ENCODE measurements at regions not wholly inside any gene's neighbourhood (a gene's known extent, or its start where the extent isn't known, plus 50 kb on each side); places are given as distances from the start of the nearest gene placed in this dataset.
A peak's percentile ranks its signal among the peaks of the same experiment; 100 is the strongest.
"Not testable (repeated sequence)": the region's sequence is repeated elsewhere in the genome, so short reads cannot be mapped to it uniquely, and the experiment has no call there.

- ATAC-seq = not testable (repeated sequence)
Observed at GRCh38 chr9:85792057-85792456, 50.3 kb upstream of the AGTPBP1 start.

GRCh38 chr9:85802978-85803695 lies 61.4 kb upstream of the AGTPBP1 start:
- intact Hi-C loops (cut with DNase I); H3K27ac ChIP-seq; H3K4me3 ChIP-seq; H3K27me3 ChIP-seq (ENCODE audit: low read depth); DNase-seq; ATAC-seq; H3K36me3 ChIP-seq; H3K9me3 ChIP-seq: not testable (repeated sequence)
- H3K4me1 ChIP-seq = peaks cover 14% of the 10 kb centered on the region

More at GRCh38 chr9:85792057-85792456, 50.3 kb upstream of the AGTPBP1 start:
- DNase-seq; intact Hi-C loops (cut with DNase I); H3K9me3 ChIP-seq; H3K4me3 ChIP-seq; H3K27ac ChIP-seq; H3K27me3 ChIP-seq (ENCODE audit: low read depth); H3K36me3 ChIP-seq; H3K4me1 ChIP-seq: not testable (repeated sequence)

- Histone ChIP-seq H3K4me3 (peak overlapping the region; percentile 77), H3K36me3 (peaks cover 19% of the 10 kb centered on the region), H3K27ac (peak overlapping the region; percentile 83), H3K4me1 (peaks cover 14% of the 10 kb centered on the region)
- intact Hi-C loops (cut with DNase I); ATAC-seq; H3K9me3 ChIP-seq; H3K27me3 ChIP-seq (ENCODE audit: low read depth); DNase-seq: not testable (repeated sequence)
Observed at GRCh38 chr9:85804847-85805133, 63.0 kb upstream of the AGTPBP1 start.

DNA sequence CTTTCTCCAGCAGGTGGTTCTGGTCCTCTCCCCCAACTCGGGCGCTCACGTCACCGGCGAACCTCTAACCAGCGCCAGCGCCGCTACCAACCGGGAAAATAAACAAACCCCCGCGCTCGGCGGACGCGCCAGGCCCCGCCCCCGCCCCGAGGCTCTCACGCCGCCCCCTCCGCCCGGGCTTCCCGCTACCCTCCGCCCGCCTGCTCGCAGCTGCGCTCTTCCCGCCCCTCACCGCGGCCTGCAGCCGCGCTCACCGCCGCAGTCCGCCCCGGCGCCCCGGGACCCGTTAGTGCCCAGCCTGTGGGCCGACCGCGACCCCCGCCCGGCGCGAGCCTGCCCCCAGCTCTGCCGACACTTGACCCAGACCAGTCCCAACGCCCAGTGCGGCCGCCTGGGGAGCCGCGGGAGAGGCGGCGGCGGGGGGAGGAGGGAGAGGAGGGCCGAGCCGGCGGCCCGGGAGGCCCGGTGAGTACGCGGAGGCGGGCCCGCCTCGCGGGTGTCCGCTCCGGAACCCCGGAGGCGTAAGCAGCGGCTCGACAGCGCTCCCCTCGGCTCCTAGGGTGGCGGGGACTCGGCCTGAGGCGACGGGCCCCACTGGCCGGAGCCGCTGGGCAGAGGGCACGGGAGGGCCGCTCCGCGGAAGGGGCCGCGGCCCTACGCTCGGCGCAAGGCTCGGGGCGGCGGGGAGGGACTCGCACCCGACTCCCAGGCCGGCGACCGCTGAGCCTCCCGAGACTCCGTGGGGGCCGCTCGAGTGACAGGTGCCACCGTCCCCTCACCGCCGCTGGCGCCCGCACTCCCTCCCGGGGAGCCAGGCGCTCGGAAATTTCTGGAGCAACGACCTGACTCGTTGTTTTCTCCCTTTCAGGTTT lies 63.6 kb upstream of the AGTPBP1 start:
- DNase-seq (peak; percentile 86), ATAC-seq (peak; percentile 94 to 95)
- intact Hi-C loops (cut with DNase I); H3K27me3 ChIP-seq (ENCODE audit: low read depth); H3K9me3 ChIP-seq: not testable (repeated sequence)
- Histone ChIP-seq H3K27ac (peak overlapping the region; percentile 83), H3K4me1 (peaks cover 14% of the 10 kb centered on the region), H3K36me3 (peaks cover 19% of the 10 kb centered on the region), H3K4me3 (peak overlapping the region; percentile 77)

GRCh38 chr9:85808329-85808728 lies 66.6 kb upstream of the AGTPBP1 start:
- H3K4me3 ChIP-seq; intact Hi-C loops (cut with DNase I); H3K27ac ChIP-seq; ATAC-seq; DNase-seq; H3K9me3 ChIP-seq; H3K27me3 ChIP-seq (ENCODE audit: low read depth): not testable (repeated sequence)
- peaks cover 14% of the 10 kb centered on the region for H3K4me1 ChIP-seq
- H3K36me3 ChIP-seq = peaks cover 19% of the 10 kb centered on the region

- H3K4me3 ChIP-seq; H3K27ac ChIP-seq; H3K9me3 ChIP-seq; DNase-seq; H3K27me3 ChIP-seq (ENCODE audit: low read depth); intact Hi-C loops (cut with DNase I); H3K4me1 ChIP-seq: not testable (repeated sequence)
- H3K36me3 ChIP-seq = peaks cover 19% of the 10 kb centered on the region
- peak; percentile 82 to 90 for ATAC-seq
Observed at GRCh38 chr9:85813388-85813787, 71.6 kb upstream of the AGTPBP1 start.

DNA sequence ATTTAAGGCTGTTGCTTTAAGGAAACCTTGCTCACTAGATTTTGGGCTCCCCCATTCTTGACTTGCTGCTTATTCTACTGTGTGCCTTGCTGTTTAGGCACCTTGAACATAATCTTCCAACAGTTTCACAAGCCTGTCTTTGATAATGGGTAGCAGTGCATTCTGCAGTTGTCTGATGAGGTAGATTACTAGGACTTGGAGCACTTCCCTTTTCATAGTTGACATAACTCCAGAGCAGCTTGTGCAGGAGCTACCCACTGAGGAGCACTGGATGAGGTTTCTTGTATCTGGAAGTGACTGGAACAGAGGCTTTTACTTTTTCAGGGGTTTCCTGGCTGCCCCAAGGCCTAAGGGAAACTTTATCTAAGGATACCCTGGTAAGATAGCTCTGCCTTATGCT lies 73.0 kb upstream of the AGTPBP1 start:
- H3K27me3 ChIP-seq (ENCODE audit: low read depth); H3K27ac ChIP-seq; H3K36me3 ChIP-seq; H3K4me3 ChIP-seq; intact Hi-C loops (cut with DNase I); DNase-seq; H3K4me1 ChIP-seq; H3K9me3 ChIP-seq: not testable (repeated sequence)
- peak in 1 of 2 donors; percentile 13 for ATAC-seq

DNA sequence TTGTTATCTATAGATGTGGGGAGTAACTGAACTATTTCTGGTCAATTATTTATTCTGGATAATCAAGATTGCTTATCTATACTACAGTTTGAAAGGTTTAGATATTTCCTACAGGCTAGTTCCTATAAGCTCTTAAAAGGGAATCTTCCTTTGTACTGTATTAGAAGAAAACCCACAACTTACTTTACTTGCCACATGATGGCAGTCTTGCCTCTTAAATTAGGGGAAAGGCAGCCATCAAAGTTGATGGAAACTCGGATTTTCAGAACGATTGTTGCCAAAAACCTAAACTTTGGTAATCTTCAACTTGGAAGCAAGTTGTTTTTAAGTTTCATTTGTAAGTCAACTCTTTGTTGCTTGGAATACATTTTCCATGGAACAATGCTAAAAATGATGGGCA lies 77.2 kb upstream of the AGTPBP1 start:
- H3K27ac ChIP-seq; H3K4me1 ChIP-seq; H3K4me3 ChIP-seq; DNase-seq; intact Hi-C loops (cut with DNase I); H3K9me3 ChIP-seq; H3K27me3 ChIP-seq (ENCODE audit: low read depth): not testable (repeated sequence)
- TF ChIP-seq CTCF (IDR thresholded peaks at IDR 0.05) = peak; percentile 38
- peak; percentile 60 to 64 for ATAC-seq
- peaks cover 23% of the 10 kb centered on the region for H3K36me3 ChIP-seq

DNA sequence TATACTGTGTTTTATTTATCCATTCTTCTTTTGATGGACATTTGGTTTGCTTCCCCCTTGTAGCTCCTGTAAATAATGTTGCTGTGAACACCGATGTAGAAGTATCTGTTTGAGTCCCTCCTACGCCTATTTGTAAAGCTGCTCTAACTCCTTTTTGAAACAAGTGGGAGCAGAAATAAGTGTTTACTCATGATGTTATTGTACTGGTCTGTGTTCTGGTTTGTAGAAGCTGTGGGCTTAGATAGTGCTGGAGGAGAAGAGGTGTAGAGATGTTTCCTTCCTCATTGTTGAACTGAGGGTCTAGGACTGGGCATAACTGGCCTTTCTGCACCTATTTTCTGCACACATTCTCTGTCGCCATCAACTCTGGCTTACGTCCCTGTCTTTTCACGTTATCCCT lies 78.8 kb upstream of the AGTPBP1 start:
- H3K9me3 ChIP-seq; H3K27me3 ChIP-seq (ENCODE audit: low read depth); intact Hi-C loops (cut with DNase I); DNase-seq; H3K4me3 ChIP-seq; H3K27ac ChIP-seq; H3K4me1 ChIP-seq: not testable (repeated sequence)
- ATAC-seq = peak in 1 of 2 donors; percentile 50
- H3K36me3 ChIP-seq = peaks cover 35% of the 10 kb centered on the region

GRCh38 chr9:85824949-85825348 lies 83.2 kb upstream of the AGTPBP1 start:
- DNase-seq; intact Hi-C loops (cut with DNase I): not testable (repeated sequence)

DNA sequence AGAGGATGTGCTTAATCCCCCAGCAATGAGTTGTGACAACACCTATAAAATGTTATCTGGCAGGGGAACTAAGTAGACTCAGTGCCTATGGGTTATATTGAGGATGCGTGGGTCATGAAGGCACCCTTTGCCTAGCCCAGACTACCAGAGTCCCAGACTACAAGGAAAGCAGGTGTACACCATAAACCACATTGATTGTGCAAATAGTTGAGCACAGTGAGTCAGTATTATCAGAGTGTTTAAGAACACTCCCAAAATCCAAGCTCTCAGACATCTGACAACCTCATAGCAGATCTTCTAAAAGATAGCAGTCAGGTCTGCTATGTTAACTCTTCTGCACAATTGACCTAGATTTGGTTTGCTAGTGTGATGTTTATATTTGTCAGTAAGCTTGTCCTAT lies 92.8 kb upstream of the AGTPBP1 start:
- H3K4me1 ChIP-seq; DNase-seq; H3K27ac ChIP-seq; ATAC-seq; H3K27me3 ChIP-seq (ENCODE audit: low read depth); H3K4me3 ChIP-seq; intact Hi-C loops (cut with DNase I); H3K9me3 ChIP-seq: not testable (repeated sequence)
- peaks cover 39% of the 10 kb centered on the region for H3K36me3 ChIP-seq

More at GRCh38 chr9:85824949-85825348, 83.2 kb upstream of the AGTPBP1 start:
- H3K36me3 ChIP-seq = peaks cover 30% of the 10 kb centered on the region
- H3K27ac ChIP-seq; H3K27me3 ChIP-seq (ENCODE audit: low read depth); H3K4me3 ChIP-seq; ATAC-seq; H3K9me3 ChIP-seq; H3K4me1 ChIP-seq: not testable (repeated sequence)

DNA sequence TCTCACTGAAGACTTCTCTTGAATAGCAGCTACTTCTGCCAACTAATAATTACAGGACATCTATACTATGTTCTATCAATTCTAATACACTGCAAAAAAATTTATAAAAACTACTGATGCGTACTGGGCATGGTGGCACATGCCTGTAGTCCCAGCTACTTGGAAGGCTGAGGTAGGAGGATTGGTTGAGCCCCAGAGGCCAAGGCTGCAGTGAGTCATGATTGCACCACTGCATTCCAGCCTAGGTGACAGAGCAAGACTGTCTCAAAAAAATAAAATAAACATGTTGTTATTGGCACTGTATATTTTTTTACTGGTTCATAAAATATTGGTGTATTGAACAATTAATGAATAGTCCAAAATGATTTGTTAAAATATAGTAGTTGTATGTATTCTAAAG lies 97.0 kb upstream of the NAA35 start:
- H3K4me1 ChIP-seq; H3K27ac ChIP-seq; H3K4me3 ChIP-seq; ATAC-seq; intact Hi-C loops (cut with DNase I); H3K9me3 ChIP-seq; H3K27me3 ChIP-seq (ENCODE audit: low read depth); DNase-seq: not testable (repeated sequence)
- H3K36me3 ChIP-seq = peaks cover 67% of the 10 kb centered on the region

DNA sequence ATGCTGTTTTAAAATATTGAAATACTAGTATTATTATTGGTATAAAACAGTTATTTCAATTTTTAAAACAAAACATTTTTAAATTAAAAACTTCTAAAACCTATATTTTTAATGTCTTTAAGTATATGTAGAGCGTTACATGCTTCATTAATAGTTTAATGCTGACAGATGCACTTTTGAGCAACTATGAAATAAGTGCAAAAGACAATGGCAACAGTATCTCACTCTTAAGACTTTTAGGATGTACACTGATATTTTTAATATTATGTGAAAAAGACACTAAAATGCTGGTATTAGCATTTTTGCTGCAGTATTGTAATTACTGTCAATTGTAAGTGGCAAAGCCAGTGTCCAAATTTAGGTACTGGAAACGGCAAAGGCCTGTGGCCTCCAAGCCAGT lies 93.2 kb upstream of the NAA35 start:
- ATAC-seq; intact Hi-C loops (cut with DNase I): not testable (repeated sequence)

More for the DNA sequence above, 93.2 kb upstream of the NAA35 start:
- H3K4me1 ChIP-seq; H3K9me3 ChIP-seq; DNase-seq; H3K4me3 ChIP-seq; H3K27ac ChIP-seq; H3K27me3 ChIP-seq (ENCODE audit: low read depth): not testable (repeated sequence)
- peaks cover 44% of the 10 kb centered on the region for H3K36me3 ChIP-seq

Data from lower lobe of right lung (tissue), 2 donors.